HepG2 (cell line): ENCODE measurements at regions not wholly inside any gene's neighbourhood (a gene's known extent, or its start where the extent isn't known, plus 50 kb on each side); places are given as distances from the start of the nearest gene placed in this dataset.

Source experiments
- ARHGAP35 ChIP-seq: sonication (generic); formaldehyde crosslinking; IDR thresholded peaks from 2 replicates; pipeline ENCODE4 v1.9.0; 2022; ENCODE audit warnings: mild to moderate bottlenecking, inconsistent platforms, moderate library complexity, missing genetic modification reagents, borderline replicate concordance
- ASH2L ChIP-seq: fragments of 300-600, 200-600 bp; sonication (generic); IDR thresholded peaks from 2 replicates; pipeline ENCODE4 v1.7.0; 2017; ENCODE audit warnings: low read depth, mild to moderate bottlenecking, moderate library complexity, mixed read lengths, low read length; ENCODE audit not compliant: insufficient read length
- ATF7 ChIP-seq, 2 experiments: fragments of 450-650 bp in 1 of 2; sonication (generic) in 1 of 2; formaldehyde crosslinking in 1 of 2; IDR thresholded peaks; 2 replicates each; pipeline versions ENCODE4 v1.4.0 to v1.6.1; 2016 to 2020; ENCODE audit warnings: antibody characterized with exemption in 1 of 2, mild to moderate bottlenecking in 1 of 2, missing genetic modification reagents in 1 of 2
- ATM ChIP-seq: fragments of 450-650 bp; IDR thresholded peaks from 2 replicates; pipeline ENCODE4 v1.7.1; 2017; ENCODE audit warnings: mild to moderate bottlenecking, borderline replicate concordance
- ELF4 ChIP-seq: sonication (generic); formaldehyde crosslinking; IDR thresholded peaks from 2 replicates; pipeline ENCODE4 v1.5.0; 2020; ENCODE audit warnings: missing genetic modification reagents, mild to moderate bottlenecking, moderate library complexity, borderline replicate concordance
- FOSL1 ChIP-seq: sonication (generic); formaldehyde crosslinking; IDR thresholded peaks from 2 replicates; pipeline ENCODE4 v1.9.0; 2021; ENCODE audit warnings: missing genetic modification reagents, borderline replicate concordance
- HNRNPK ChIP-seq: fragments of 200-400 bp; formaldehyde crosslinking; IDR thresholded peaks from 2 replicates; pipeline ENCODE4 v1.6.1; 2018; ENCODE audit warnings: low read length, low read depth, moderate library complexity, mild to moderate bottlenecking; ENCODE audit not compliant: poor library complexity, severe bottlenecking
- HOMEZ ChIP-seq: IDR thresholded peaks from 2 replicates; pipeline ENCODE4 v1.6.1; 2016; ENCODE audit warnings: low read depth
- HOXA5 ChIP-seq: sonication (generic); formaldehyde crosslinking; IDR thresholded peaks from 2 replicates; pipeline ENCODE4 v1.4.0; 2020; ENCODE audit warnings: missing genetic modification reagents
- ISX ChIP-seq: sonication (generic); formaldehyde crosslinking; conservative IDR thresholded peaks from 2 replicates; pipeline ENCODE4 v1.5.0; 2020; ENCODE audit warnings: missing genetic modification reagents
- ONECUT2 ChIP-seq: sonication (generic); formaldehyde crosslinking; IDR thresholded peaks from 2 replicates; pipeline ENCODE4 v1.4.0; 2020; ENCODE audit warnings: missing genetic modification reagents
- POLR2AphosphoS5 ChIP-seq: IDR thresholded peaks from 2 replicates; pipeline ENCODE4 v1.6.1; 2012; ENCODE audit warnings: low read depth, low read length
- PRDM15 ChIP-seq: sonication (generic); formaldehyde crosslinking; IDR thresholded peaks from 2 replicates; pipeline ENCODE4 v1.4.0; 2020; ENCODE audit warnings: missing genetic modification reagents
- SYNCRIP ChIP-seq: fragments of 200-400 bp; formaldehyde crosslinking; IDR thresholded peaks from 2 replicates; pipeline ENCODE4 v1.6.1; 2018; ENCODE audit warnings: mild to moderate bottlenecking, low read depth, low read length; ENCODE audit not compliant: insufficient read depth
- TEAD2 ChIP-seq: sonication (generic); formaldehyde crosslinking; IDR thresholded peaks from 2 replicates; pipeline ENCODE4 v1.9.0; 2021; ENCODE audit warnings: missing genetic modification reagents
- TFE3 ChIP-seq: IDR thresholded peaks from 2 replicates; pipeline ENCODE4 v1.6.1; 2016
- ZBTB44 ChIP-seq: sonication (generic); formaldehyde crosslinking; IDR thresholded peaks from 2 replicates; pipeline ENCODE4 v1.4.0; 2020; ENCODE audit warnings: missing genetic modification reagents
- ZNF180 ChIP-seq: sonication (generic); formaldehyde crosslinking; IDR thresholded peaks from 2 replicates; pipeline ENCODE4 v1.4.0; 2020; ENCODE audit warnings: low read depth, missing genetic modification reagents, borderline replicate concordance
- ZNF275 ChIP-seq: sonication (generic); formaldehyde crosslinking; IDR thresholded peaks from 2 replicates; pipeline ENCODE4 v1.8.0; 2022; ENCODE audit warnings: missing genetic modification reagents, mild to moderate bottlenecking, inconsistent platforms, borderline replicate concordance
- ZNF30 ChIP-seq: sonication (generic); formaldehyde crosslinking; IDR thresholded peaks from 2 replicates; pipeline ENCODE4 v1.5.0; 2020; ENCODE audit warnings: mild to moderate bottlenecking, missing genetic modification reagents

GRCh38 chr12:115423546-115423987 is 739.6 kb upstream of the TBX3 start (continued):
- TF ChIP-seq ONECUT2 (CRISPR knock-in tag) (peak; percentile 86), HOMEZ (CRISPR knock-in tag) (peak; percentile 92), ARHGAP35 (CRISPR knock-in tag) (0 out of 2 replicates have a peak, but pooled peaks have one; percentile 45), HOXA5 (CRISPR knock-in tag) (peak; percentile 86), ELF4 (CRISPR knock-in tag) (0 out of 2 replicates have a peak, but pooled peaks have one; percentile 26), HNRNPK (no peak), ZNF30 (CRISPR knock-in tag) (no peak), ATM (no peak), PRDM15 (CRISPR knock-in tag) (peak; percentile 55; the same call in 1 of the 2 replicates), ZNF275 (CRISPR knock-in tag) (no peak; the same call in 1 of the 2 replicates), TEAD2 (CRISPR knock-in tag) (no peak), ZBTB44 (CRISPR knock-in tag) (0 out of 2 replicates have a peak, but pooled peaks have one; percentile 31), ASH2L (peak; percentile 72), SYNCRIP (no peak), POLR2AphosphoS5 (no peak), ISX (no peak), ATF7 (IDR thresholded peaks at IDR 0.05) (no peak), ATF7 (CRISPR knock-in tag; IDR thresholded peaks at IDR 0.05) (peak; percentile 80; the same call in 1 of the 2 replicates), ZNF180 (CRISPR knock-in tag) (no peak), FOSL1 (CRISPR knock-in tag) (peak; percentile 65; the same call in 1 of the 2 replicates), TFE3 (CRISPR knock-in tag) (peak; percentile 99)
